Activated naive CD4-positive, alpha-beta T cell treated with anti-CD3 and anti-CD28 coated beads, Interleukin-2, amount 50 U/mL, for 72 hours (primary cell): ENCODE measurements at regions not wholly inside any gene's neighbourhood (a gene's known extent, or its start where the extent isn't known, plus 50 kb on each side); places are given as distances from the start of the nearest gene placed in this dataset.
A peak's percentile ranks its signal among the peaks of the same experiment; 100 is the strongest.
"Not testable (repeated sequence)": the region's sequence is repeated elsewhere in the genome, so short reads cannot be mapped to it uniquely, and the experiment has no call there.

Source experiments
- ATAC-seq, 2 donors: fragments of 150-1000 bp; cut with Tn5 transposase; 2 replicates each; pipeline ENCODE4 v1.10.0; 2021; ENCODE audit warnings: mild to moderate bottlenecking in 2 of 2, moderate library complexity in 2 of 2
- DNase-seq, 2 donors: peaks; one replicate each; pipeline ENCODE4 v3.0.0; 2021 to 2022; ENCODE audit warnings: low spot score in 2 of 2
- H3K27ac Mint-ChIP-seq, 2 donors: one replicate each; pipeline ENCODE4 v1.8.0; 2022; ENCODE audit warnings: mild to moderate bottlenecking in 2 of 2, mixed read lengths in 2 of 2
- H3K36me3 Mint-ChIP-seq, 2 donors: one replicate each; pipeline ENCODE4 v1.8.0; 2022; ENCODE audit warnings: mixed read lengths in 2 of 2
- H3K9me3 Mint-ChIP-seq, 2 donors: one replicate each; pipeline ENCODE4 v1.8.0; 2022; ENCODE audit warnings: mixed read lengths in 2 of 2

DNA sequence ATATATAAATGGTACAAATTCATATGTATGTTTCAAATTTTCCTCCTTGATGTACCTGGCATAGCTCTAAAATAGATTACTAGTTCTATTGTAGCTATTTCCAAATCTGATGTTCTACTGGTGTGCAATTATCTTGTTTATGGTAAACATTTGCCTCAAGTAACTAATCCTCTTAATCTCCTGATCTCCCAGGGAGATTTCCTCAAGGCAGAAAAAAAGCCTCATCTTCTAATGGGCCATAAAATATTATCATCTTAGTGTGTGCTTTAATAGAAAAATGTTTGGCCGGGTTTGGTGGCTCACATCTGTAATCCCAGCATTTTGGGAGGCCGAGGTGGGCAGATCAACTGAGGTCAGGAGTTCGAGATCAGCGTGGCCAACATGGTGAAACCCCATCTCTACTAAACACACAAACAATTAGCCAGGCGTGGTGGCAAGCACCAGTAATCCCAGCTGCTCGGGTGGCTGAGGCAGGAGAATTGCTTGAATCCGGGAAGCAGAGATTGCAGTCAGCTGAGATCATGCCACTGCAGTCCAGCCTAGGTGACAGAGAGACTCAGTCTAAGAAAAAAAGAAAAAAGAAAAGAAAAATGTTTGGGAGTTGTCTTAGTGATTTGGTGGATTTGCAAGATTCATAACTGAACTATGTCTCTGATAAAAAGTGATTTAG, 498.9 kb upstream of the SLITRK5 start:
- ATAC-seq (no peak), DNase-seq (no peak)
- Mint-ChIP-seq H3K36me3 (no peaks in the 10 kb centered on the region), H3K27ac (no peak overlapping the region), H3K9me3 (peaks cover 9 to 16% of the 10 kb centered on the region in 2 donors)

DNA sequence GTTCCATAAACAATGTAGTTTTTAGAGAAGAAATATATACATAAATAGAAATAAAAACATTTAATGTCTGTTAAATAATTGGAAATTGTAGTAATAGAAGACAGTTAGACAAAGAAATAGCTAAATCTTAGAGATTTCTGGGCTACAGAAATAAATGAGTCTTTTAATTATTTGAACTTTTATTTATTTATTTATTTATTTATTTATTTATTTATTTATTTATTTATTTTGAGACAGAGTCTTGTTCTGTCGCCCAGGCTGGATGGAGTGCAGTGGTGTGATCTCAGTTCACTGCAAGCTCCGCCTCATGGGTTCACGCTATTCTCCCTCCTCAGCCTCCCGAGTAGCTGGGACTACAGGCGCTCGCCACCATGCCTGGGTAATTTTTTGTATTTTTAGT, 486.0 kb upstream of the SLITRK5 start:
- DNase-seq, ATAC-seq, H3K27ac Mint-ChIP-seq, H3K9me3 Mint-ChIP-seq, H3K36me3 Mint-ChIP-seq: not testable (repeated sequence)

DNA sequence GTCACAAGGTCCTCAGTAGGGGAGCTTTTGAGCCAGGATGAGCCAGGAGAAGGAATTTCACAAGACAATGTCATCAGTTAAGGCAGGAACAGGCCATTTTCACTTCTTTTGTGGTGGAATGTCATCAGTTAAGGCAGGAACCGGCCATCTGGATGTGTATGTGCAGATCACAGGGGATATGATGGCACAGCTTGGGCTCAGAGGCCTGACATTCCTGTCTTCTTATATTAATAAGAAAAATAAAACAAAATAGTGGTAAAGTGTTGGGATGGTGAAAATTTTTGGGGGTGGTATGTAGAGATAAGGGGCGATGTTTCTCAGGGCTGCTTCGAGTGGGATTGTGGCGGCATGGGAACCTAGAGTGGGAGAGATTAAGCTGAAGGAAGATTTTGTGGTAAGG, 484.5 kb upstream of the SLITRK5 start:
- not testable (repeated sequence) for ATAC-seq, DNase-seq, H3K36me3 Mint-ChIP-seq, H3K27ac Mint-ChIP-seq
- H3K9me3 Mint-ChIP-seq = peaks cover 4 to 14% of the 10 kb centered on the region in 2 donors

DNA sequence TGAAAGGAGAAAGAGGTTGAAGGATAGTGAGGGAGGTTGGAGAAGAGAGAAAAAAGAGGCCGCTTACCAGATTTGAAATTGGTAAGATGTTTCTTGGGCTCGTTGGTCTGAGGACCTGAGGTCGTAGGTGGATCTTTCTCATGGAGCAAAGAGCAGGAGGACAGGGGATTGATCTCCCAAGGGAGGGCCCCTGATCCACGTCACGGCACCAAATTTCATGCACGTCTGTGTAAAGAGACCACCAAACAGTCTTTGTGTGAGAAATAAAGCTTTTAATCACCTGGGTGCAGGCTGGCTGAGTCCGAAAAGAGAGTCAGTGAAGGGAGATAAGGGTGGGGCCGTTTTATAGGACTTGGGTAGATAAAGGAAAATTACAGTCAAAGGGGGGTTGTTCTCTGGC, 479.7 kb upstream of the SLITRK5 start:
- H3K9me3 Mint-ChIP-seq = not testable (repeated sequence)

DNA sequence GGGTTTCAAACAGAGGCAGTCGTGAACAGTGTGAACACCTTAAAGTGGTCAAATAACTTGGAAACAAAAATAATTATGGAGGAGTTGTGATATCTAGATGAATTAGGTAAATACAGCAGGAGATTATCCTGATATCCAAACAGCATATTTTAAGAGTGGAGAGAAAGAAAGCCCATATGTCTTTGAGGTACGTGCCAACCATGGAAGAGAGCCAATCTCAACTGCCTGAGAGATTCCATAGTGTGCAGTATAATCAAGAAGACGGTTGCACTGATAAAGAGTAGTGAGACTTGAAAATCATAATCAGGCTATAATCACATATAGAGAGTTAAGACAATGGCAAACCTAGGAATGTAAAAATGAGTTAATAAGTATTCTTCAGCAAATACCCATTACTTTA, 472.8 kb upstream of the SLITRK5 start:
- ATAC-seq (no peak), DNase-seq (no peak)
- Mint-ChIP-seq H3K9me3 (no peaks in the 10 kb centered on the region), H3K27ac (no peak overlapping the region), H3K36me3 (no peaks in the 10 kb centered on the region)

More for the DNA sequence above, 479.7 kb upstream of the SLITRK5 start:
- not testable (repeated sequence) for ATAC-seq, H3K27ac Mint-ChIP-seq, H3K36me3 Mint-ChIP-seq, DNase-seq

DNA sequence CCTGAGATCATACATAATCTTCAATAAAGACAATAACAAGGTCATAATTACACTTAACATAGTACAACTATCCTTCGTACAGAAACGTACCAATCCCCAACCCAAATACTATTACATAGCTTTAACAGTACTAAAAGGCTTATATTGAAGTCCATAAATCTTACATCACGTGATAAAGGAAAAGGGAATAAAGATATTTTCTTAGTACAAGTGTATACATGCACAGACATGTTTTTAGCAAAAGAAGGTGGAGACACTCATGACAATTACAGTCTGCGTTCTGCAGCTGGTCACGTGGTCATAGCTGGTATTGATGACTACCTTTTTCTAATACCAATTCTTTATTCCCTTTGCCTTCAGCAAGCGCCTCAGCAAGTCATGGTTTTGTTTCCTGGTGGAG, 464.5 kb upstream of the SLITRK5 start:
- ATAC-seq (no peak), DNase-seq (no peak)
- Mint-ChIP-seq H3K27ac (no peak overlapping the region), H3K36me3 (no peaks in the 10 kb centered on the region), H3K9me3 (peaks cover 0 to 12% of the 10 kb centered on the region in 2 donors)

DNA sequence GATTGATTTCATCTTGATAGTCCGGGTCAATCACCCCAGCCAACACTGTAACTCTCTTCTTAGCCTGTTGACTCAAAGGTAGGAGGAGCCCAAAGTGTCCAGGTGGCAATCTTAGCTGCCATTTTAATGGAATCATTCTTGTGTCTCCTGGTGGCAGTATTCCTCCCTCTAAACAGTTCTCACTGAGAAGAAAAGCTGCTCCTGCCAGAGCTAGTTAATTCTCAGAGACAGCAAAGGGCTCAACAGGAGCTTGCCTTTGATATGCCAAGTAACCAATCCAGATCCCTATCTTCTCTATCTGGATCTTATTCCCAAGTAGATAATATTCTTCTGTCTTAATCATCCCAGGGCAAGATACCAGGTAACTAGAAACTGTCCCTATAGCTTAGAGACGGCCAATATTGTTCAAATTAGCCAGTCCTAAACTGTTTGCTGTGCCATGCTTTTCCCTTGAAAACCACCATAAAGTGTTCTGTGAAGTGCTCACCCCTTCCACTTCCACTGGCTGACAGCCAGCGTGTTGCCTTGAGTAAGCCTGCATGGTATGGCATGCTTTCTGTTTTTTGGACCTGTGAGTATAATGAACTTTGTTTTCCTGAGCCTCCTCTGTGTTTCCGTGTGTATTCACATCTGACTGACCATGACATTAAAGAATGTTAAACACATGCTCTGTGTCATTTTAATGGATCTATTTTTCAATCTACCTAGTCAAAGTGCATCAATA, 463.7 kb upstream of the SLITRK5 start:
- Mint-ChIP-seq H3K9me3 (peaks cover 0 to 12% of the 10 kb centered on the region in 2 donors), H3K27ac (no peak overlapping the region), H3K36me3 (no peaks in the 10 kb centered on the region)
- DNase-seq (no peak), ATAC-seq (no peak)

DNA sequence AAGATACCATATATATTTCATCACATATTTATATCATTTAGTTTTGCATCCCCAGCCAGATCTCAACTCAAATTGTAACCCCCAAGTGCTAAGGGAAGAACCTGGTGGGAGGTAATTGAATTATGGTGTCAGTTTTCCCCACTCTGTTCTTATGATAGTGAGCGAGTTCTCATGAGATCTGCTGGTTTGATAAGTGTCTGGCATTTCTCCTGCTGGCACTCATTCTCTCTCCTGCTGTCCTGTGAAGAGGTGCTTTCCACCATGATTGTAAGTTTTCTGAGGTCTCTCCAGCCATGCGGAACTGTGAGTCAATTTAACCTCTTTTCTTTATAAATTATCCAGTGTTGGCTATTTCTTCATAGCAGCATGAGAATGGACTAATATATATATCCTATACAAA, 462.5 kb upstream of the SLITRK5 start:
- H3K36me3 Mint-ChIP-seq = no peaks in the 10 kb centered on the region
- ATAC-seq = no peak
- no peak overlapping the region for H3K27ac Mint-ChIP-seq
- H3K9me3 Mint-ChIP-seq = peaks cover 0 to 12% of the 10 kb centered on the region in 2 donors
- DNase-seq = no peak

DNA sequence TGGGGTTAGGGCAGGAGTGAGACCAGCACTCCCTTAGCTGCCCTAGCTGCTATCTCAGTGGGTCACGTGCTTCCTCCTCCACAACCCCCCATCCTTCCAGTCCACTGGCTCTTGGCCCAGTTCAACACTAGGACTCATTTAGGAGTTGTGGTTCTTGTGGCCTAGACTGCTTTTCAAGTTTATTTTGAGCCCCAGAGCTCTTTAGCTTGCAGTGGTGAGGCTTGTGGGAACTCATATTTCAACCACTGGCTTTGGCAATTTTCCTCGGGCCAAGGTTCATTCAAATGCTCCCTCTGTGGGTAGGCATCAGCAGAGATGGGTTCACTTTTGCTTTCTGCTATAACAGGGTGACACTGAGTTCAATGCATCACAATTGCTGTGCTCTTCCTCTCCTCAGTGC, 436.2 kb upstream of the SLITRK5 start:
- ATAC-seq (no peak), DNase-seq (no peak)
- Mint-ChIP-seq H3K27ac (no peak overlapping the region), H3K36me3 (no peaks in the 10 kb centered on the region), H3K9me3 (peaks cover 27 to 32% of the 10 kb centered on the region in 2 donors)

DNA sequence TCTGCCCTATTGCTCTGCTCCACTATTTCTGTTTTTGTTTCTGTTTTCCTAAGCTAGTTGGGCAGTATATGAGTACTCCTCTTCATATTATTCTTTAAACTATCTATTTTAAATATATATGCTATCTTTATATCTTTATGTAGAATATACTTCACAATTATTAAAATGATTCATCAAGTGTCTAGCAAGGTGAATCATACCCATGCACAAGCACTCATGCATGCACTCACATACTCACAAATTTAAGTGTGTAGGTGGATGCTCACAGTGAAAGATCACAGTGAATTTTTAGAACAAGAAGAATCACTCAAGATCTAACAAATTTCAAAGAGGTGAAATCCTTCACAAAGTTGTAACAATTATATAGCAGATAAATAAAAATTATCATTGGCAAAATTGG, 435.6 kb upstream of the SLITRK5 start:
- no peak overlapping the region for H3K27ac Mint-ChIP-seq
- DNase-seq (no peak), ATAC-seq (no peak)
- peaks cover 22 to 27% of the 10 kb centered on the region in 2 donors for H3K9me3 Mint-ChIP-seq
- no peaks in the 10 kb centered on the region for H3K36me3 Mint-ChIP-seq

DNA sequence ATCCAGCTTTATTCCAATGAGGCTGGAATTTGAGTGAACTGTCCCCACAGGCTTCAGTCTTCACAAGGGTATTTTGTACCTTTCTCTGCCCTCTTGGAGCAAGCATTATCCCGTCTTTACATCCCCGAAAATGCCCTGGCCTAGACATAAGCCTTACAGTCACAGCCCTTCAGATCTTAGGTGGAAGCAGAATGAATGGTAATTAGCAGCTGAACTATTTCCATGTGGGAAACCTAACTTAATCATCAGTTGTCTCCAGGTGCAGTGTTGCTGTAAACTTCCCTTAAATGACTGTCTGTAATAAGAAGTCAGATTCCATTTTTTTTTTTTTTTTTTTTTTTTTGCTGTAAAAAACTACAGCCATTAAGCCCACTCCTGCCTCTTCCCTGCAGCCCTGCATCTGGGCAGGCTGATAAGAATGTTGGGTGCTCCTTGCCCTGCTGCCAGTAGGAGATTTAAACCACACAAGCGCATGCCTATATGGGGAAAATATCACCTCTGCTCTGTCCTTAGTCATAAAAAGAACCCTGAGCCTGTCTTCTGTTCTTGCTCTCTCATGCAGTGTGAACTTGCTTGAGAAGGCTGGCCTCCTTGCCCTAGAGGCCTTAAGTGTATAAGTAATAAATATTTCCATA, 426.8 kb upstream of the SLITRK5 start:
- Mint-ChIP-seq H3K36me3 (no peaks in the 10 kb centered on the region), H3K27ac (no peak overlapping the region), H3K9me3 (no peaks in the 10 kb centered on the region)
- DNase-seq = no peak
- ATAC-seq = no peak

DNA sequence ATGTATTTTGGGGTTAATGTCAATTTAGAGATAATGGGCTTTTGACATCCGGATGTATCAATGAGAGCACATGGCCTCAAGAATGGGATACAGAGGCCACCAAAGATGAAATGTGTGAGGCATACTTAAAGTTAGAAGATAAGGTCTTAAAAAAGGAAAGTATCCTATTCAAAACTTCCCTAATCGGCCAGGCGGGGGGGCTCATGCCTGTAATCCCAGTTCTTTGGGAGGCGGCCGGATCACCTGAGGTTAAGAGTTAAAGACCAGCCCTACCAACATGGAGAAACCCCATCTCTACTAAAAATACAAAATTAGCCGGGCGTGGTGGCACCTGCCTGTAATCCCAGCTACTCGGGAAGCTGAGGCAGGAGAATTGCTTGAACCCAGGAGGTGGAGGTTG, 421.3 kb upstream of the SLITRK5 start:
- not testable (repeated sequence) for H3K27ac Mint-ChIP-seq, H3K9me3 Mint-ChIP-seq, H3K36me3 Mint-ChIP-seq, ATAC-seq, DNase-seq

DNA sequence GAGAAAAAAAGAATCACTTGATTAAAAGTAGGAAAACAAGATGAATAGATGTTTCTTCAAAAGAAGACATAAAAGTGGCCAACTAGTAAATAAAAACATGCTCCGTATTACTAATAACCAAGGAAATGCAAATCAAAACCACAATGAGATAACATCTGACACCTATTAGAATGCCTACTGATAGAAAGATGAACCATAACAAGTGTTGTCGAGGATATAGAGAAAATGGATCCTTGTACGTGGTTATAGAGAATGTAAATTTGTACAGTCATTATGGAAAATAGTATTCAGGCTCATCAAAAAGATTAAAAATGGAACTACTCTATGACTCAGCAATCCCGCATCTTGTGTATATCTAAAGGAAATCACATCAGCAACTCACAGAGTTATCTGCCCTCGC, 415.8 kb upstream of the SLITRK5 start:
- no peaks in the 10 kb centered on the region for H3K36me3 Mint-ChIP-seq
- ATAC-seq (no peak), DNase-seq (no peak)
- no peaks in the 10 kb centered on the region for H3K9me3 Mint-ChIP-seq
- H3K27ac Mint-ChIP-seq = no peak overlapping the region

DNA sequence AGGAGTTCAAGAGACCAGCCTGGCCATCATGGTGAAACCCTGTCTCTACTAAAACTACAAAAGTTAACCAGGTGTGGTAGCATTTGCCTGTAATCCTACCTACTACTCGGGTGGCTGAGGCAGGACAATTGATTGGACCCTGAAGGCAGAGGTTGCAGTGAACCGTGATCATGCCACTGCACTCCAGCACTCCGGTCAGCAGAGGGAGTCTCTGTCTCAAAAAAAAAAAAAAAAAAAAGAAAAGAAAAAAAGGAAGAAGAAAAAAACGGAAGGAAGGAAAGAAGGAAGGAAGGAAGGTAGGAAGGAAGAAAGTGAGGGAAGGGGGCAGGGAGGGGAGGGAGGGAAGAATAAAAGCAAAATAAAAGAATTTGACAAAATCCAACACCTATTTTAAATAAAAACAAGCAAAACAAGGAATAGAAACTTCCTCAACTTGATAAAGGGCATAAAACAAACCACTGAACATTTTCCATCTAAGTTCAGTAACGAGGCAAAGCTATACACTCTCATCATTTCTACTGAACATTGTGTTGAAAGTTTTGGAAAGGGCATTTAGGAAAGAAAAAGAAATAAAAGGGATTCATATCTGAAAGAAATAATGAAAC, 411.6 kb upstream of the SLITRK5 start:
- H3K27ac Mint-ChIP-seq = no peak overlapping the region
- DNase-seq (no peak), ATAC-seq (no peak)
- no peaks in the 10 kb centered on the region for H3K9me3 Mint-ChIP-seq
- no peaks in the 10 kb centered on the region for H3K36me3 Mint-ChIP-seq

DNA sequence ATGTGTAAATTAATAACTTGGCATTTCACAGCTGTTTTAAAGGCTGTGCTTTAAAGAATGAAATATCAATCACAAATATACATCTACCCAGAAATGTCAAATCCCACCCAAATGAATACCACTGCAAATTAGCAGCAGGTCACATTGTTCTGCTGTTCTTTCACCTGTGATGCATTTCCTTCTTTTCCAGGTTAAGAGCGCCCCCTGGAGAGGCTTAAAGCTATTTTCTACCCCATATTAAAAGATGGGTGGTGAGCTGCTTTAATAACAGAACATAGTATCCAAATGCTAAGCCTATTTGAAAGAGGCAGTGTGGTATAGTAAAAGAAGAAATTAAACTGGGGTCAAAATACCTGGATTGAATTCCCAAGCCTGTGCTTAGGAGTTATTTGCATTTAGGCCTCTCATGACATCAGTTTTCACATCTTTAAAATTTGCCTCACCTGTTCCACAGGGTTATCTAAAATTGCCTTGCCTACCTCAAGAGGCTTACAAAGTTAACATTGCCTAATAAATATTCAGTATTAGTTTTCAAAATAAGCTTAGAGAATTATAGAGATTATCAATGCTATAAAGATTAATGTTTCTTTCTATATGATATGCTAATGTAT, 396.9 kb upstream of the SLITRK5 start:
- DNase-seq = peak in 1 of 2 donors; percentile 34
- Mint-ChIP-seq H3K36me3 (no peaks in the 10 kb centered on the region), H3K27ac (no peak overlapping the region), H3K9me3 (no peaks in the 10 kb centered on the region)
- ATAC-seq = no peak

DNA sequence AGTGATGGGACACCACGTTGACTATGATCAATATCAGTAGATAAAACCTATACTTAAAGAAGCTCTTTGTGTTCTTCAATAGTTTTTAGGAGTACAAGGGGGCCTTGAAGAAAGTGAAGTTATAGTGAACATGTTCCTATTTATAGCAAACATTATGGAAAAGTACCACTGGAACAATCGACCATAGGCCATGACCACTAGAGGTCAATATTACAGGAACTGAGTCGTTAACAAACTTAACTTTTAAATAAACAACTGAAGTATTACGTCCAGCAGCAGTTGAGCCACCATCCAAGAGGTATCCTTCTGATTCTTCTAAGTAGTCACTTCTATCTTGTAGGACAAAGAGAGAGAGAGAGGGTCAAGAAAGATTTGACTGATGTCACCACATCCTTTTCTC, 391.0 kb upstream of the SLITRK5 start:
- ATAC-seq = no peak
- DNase-seq = no peak
- Mint-ChIP-seq H3K9me3 (peaks cover 0 to 4% of the 10 kb centered on the region in 2 donors), H3K27ac (no peak overlapping the region), H3K36me3 (no peaks in the 10 kb centered on the region)

DNA sequence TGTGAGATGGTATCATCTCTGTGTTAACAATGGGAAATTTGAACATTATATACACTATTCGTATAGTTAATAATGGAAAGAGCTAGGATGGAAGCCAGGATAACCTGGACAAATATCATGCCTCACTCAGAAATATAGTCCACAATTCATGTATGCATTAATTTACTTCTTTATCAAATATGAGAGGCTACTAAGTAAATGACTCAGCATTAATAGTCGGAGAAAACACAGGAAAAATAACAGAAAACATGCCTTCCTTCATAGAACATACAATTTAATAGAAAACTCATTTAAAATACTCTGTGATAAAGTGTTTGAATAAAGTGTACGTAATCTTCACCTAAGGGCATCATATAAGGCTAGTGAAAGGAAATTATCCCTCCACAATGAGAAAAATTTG, 383.4 kb upstream of the SLITRK5 start:
- peaks cover 0 to 14% of the 10 kb centered on the region in 2 donors for H3K9me3 Mint-ChIP-seq
- H3K27ac Mint-ChIP-seq = no peak overlapping the region
- no peaks in the 10 kb centered on the region for H3K36me3 Mint-ChIP-seq
- ATAC-seq (no peak), DNase-seq (no peak)
